Inferior parietal cortex (tissue), 1 donor: ENCODE measurements at regions not wholly inside any gene's neighbourhood (a gene's known extent, or its start where the extent isn't known, plus 50 kb on each side); places are given as distances from the start of the nearest gene placed in this dataset.
A peak's percentile ranks its signal among the peaks of the same experiment; 100 is the strongest.

Source experiments
- DNase-seq: peaks from one replicate; pipeline ENCODE4 v3.0.0-alpha.2; 2016; ENCODE audit errors: extremely low spot score

- no peak for DNase-seq
These were observed 557.3 kb upstream of the KCNMB2 start for GRCh38 chr3:177978946-177979345.

- no peak for DNase-seq
These were observed 556.5 kb upstream of the KCNMB2 start for GRCh38 chr3:177979703-177980102.

DNA sequence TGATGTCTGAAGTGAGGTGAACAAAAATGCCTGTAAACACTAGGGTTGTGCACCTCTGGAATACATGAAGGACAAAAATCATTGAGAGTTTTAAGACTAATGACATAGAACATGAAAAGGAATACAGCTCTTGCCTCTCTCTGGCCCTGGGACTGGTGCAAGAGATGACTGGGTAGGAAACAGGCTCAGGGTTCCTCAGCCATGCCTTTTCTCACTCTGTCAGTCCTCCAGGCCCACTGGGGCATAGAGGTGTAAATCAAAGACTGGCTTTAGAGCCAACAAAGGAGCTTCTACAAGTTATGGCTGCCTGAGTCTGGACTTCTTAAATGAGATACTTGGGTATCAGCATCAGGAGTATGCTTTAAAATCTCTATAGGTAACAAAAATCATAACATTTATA is 554.7 kb upstream of the KCNMB2 start:
- no peak for DNase-seq

GRCh38 chr3:177982034-177982433 is 554.2 kb upstream of the KCNMB2 start:
- no peak for DNase-seq

- DNase-seq, result no peak
These were observed 552.9 kb upstream of the KCNMB2 start for GRCh38 chr3:177983320-177983719.

GRCh38 chr3:177992993-177993970 is 543.0 kb upstream of the KCNMB2 start:
- DNase-seq, result no peak

- DNase-seq, result no peak
These were observed 541.3 kb upstream of the KCNMB2 start for GRCh38 chr3:177994976-177995375.

GRCh38 chr3:177995381-177996085 is 540.7 kb upstream of the KCNMB2 start:
- DNase-seq, result no peak

DNA sequence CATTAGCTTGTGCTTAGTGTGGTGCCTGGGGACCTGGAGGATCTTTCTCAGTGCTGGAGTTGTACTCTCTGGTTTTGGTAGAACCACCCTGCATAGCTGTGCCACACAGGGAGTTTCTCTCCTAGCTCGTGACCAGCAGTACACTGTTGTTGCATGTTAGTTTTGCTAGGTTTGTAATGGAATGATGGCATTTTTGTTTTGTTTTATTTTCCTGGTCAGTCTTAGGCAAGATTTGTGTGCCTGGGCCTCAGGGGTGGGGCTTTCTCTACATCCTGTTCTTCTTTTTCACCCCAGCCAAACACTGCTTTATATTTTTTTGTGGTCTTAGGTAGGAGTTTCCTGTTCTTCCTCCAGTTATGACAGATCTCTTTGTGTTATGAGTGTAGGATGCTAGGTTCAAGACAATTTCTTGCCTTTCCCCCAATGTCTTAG is 534.5 kb upstream of the KCNMB2 start:
- DNase-seq, result no peak

GRCh38 chr3:178002113-178002512 is 534.1 kb upstream of the KCNMB2 start:
- no peak for DNase-seq

- no peak for DNase-seq
These were observed 532.5 kb upstream of the KCNMB2 start for GRCh38 chr3:178003756-178004155.

GRCh38 chr3:178005961-178006360 is 530.3 kb upstream of the KCNMB2 start:
- DNase-seq, result no peak

DNA sequence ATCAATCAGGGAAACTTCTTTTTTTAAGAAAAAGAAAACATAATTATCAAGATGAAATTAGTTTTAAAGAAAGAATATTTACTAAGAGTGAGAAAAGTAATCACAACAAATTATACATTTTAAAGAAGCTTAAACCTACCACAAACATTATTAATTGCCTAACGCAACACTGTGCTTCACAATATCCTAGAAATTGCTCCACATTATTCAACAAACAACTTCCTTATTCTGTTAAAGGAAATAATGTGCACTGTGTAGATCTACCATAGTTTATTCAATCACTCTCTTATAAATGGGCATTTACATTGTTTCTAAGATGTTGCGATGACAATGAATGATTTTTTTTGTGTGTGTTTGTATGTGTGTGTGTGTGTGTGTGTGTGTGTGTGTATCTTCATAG is 525.9 kb upstream of the KCNMB2 start:
- no peak for DNase-seq

DNA sequence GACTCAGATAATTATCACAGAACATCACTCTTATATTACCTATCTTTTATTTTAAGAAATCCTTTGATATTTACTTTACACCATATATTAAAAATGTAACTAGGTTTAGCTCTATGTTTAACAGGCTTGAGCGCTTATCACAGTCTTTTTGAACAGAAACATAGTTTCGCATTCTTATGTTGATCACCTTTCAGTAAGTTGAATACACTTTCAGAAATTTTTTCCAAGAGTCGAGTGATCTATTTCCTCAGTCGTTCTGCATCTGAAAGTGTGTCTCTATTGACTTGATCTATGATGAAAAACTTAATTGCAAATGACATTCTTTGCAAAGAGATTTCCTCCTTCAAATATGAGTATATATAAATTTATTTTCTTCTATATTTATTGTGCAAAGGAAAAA is 516.6 kb upstream of the KCNMB2 start:
- no peak for DNase-seq

- peak; percentile 38 for DNase-seq
These were observed 513.6 kb upstream of the KCNMB2 start for GRCh38 chr3:178022599-178022998.

DNA sequence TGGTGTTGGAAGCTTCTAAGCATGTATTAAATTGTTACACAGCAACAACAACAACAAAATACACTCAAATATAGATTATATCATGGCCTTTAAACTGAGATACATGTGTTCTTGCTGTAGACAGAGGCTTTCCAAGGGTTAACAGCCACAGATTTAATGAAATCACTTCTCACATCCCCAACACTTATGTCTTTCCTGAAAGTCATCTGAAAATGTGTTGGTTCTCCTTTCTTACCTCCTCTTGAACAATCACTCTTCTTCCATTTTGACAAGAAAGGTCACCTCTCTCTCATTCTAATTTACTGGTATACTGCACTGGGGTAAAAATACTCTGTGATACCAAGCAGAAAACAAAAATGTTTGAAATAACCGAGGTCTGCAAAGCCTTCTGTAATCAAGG is 507.3 kb upstream of the KCNMB2 start:
- no peak for DNase-seq

DNA sequence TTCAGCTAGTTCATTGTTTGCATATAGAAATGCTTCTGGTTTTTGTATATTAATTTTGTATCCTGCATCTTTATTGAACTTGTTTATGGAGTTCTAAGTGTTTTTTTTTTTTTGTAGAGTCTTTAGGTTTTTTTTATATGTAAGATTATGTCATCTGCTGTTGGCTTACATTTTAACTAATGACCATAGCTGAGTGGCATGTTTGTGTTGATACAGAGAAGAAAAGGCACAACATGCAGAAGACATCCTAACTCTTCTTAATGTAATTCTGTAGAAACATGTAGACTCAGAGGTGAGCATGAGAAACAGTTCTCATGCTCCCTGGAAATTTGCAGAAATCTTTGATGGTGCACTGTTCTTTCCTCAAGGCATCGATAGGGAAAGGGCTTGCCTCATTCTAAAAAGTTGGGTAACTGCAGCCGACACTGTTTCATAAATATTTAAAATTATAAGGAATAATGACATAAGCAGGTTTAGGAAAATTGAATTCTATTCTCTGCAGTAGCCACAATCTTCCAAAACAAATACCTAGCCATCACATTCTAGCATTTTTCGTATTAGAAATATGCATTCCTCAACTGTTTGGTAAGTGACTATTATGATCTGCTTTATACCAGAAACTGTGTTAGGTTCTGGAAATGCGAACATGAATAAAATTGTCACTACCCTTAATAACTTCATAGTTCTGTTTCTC is 499.6 kb upstream of the KCNMB2 start:
- DNase-seq, result no peak

DNA sequence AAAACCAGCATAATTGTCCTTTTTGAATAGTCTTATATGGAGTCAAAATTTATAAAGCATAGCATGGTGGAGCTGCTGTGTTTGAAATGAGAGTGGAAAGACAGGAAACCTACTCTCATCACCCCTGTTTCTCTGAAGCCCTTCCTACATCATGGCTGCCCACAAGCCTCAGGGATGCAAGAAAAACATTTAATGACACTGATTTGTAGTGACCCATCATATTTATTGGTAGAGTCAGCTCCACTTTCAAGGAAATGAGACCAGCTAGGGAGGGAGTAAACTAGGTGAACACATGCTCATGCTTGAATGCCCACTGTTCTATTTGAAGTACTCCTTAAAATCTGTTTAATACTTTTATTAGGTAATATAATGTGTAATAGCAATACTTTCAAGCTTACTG is 494.3 kb upstream of the KCNMB2 start:
- DNase-seq, result no peak

GRCh38 chr3:178042376-178042775 is 493.9 kb upstream of the KCNMB2 start:
- DNase-seq, result no peak

DNA sequence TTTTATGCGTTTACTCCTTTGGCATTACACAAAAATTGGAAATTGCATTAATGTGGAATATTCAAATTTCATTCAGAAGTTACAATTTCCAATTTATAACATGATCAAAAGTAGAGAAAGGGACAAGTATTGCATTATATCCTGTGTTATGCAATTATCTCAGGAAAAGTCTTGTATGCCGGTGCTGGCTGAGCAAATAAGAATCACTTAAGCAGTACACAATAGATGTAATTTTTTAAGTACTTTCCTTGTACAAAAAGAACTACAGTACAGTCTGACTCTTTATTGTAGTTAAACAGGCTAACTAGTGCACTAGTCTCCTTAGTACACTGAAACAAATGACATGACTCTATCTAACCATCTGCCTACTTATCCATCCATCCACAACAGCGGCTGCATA is 493.2 kb upstream of the KCNMB2 start:
- DNase-seq, result no peak

DNA sequence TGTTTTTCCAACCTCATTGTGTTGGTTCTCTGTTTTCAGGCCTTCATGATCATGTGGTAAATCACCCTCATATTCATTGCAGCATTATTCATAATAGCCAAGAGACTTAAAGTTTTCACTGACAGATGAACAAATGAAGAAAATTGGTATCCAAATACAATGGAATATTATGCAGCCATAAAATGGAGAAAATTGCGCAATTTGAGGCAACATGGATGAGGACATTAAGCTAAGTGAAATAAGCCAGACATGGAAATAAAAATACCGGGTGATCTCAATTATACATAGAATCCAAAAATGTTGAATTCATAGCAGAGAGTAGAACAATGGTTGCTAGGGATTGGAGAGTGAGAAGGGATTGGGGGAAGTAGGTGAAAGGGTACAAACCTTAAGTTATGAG is 491.9 kb upstream of the KCNMB2 start:
- no peak for DNase-seq

DNA sequence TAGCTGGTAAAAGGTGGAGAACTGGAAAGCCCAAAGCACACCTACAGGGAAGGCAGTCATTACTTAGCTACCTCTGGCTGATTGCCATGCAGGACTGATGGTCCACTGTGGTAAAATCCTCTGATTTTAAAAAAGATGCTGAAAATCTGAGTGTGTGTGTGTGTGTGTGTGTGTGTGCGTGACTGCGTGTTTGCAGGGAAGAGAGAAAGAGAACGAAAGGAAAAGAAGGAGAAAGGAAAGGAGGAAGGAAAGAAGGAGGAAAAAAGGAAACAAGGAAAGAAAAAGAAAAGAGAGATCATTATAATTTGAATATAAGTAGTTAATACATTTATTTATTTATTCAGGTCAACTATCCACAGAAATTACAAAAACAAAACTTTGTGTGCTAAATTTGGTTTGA is 488.7 kb upstream of the KCNMB2 start:
- no peak for DNase-seq
